Astrocyte (in vitro differentiated cells and primary cell): ENCODE measurements at regions not wholly inside any gene's neighbourhood (a gene's known extent, or its start where the extent isn't known, plus 50 kb on each side); places are given as distances from the start of the nearest gene placed in this dataset.

ENCODE experiments used
- EZH2 ChIP-seq: IDR thresholded peaks from 2 replicates; pipeline ENCODE4 v1.6.1; 2012; ENCODE audit warnings: mild to moderate bottlenecking, low read length, inconsistent platforms; ENCODE audit not compliant: insufficient read depth
- TF ChIP-seq, protein P1 (sequence below): IDR thresholded peaks from 2 replicates; pipeline ENCODE4 v1.5.1; 2011; ENCODE audit warnings: low read depth, mild to moderate bottlenecking, inconsistent platforms, low read length, moderate library complexity; ENCODE audit not compliant: insufficient read depth

DNA sequence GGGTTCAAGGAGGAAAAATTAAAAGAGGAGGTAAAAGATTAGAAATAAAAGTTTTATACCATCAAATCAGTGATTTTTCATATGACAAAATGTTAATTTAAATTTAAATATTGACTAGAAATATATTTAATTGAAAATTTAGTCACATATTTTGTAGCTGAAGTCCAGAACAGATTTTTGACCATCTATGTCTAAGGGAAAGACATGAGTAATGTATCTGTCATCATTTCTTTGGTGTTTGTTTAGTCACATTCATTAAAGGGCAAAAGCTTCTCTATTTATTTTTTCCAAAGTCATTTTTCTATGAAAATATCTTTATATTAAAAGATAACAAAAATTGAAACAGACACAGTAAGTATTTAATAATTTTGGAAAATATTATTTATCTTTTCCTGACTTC, 252.0 kb upstream of the ISL1 start:
- TF ChIP-seq, protein P1, sequence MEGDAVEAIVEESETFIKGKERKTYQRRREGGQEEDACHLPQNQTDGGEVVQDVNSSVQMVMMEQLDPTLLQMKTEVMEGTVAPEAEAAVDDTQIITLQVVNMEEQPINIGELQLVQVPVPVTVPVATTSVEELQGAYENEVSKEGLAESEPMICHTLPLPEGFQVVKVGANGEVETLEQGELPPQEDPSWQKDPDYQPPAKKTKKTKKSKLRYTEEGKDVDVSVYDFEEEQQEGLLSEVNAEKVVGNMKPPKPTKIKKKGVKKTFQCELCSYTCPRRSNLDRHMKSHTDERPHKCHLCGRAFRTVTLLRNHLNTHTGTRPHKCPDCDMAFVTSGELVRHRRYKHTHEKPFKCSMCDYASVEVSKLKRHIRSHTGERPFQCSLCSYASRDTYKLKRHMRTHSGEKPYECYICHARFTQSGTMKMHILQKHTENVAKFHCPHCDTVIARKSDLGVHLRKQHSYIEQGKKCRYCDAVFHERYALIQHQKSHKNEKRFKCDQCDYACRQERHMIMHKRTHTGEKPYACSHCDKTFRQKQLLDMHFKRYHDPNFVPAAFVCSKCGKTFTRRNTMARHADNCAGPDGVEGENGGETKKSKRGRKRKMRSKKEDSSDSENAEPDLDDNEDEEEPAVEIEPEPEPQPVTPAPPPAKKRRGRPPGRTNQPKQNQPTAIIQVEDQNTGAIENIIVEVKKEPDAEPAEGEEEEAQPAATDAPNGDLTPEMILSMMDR: no peak
- no peak for TF ChIP-seq EZH2
